GM23338 (cell line): ENCODE measurements at regions not wholly inside any gene's neighbourhood (a gene's known extent, or its start where the extent isn't known, plus 50 kb on each side); places are given as distances from the start of the nearest gene placed in this dataset.

Source experiments
- CREB1 ChIP-seq: fragments of 250-450 bp; sonication (Bioruptor Pico); IDR thresholded peaks from 2 replicates; pipeline ENCODE4 v1.5.0; 2020; ENCODE audit warnings: low read depth, mild to moderate bottlenecking, moderate library complexity
- EZH2 ChIP-seq: fragments of 200-600 bp; sonication (generic); IDR thresholded peaks from one replicate; pipeline ENCODE4 v1.8.0; 2017; ENCODE audit warnings: antibody characterized with exemption, mild to moderate bottlenecking, low read depth; ENCODE audit not compliant: unreplicated experiment
- EZH2phosphoT487 ChIP-seq: fragments of 200-600 bp; sonication (generic); IDR thresholded peaks from one replicate; pipeline ENCODE4 v1.8.1; 2018; ENCODE audit warnings: antibody characterized with exemption; ENCODE audit not compliant: unreplicated experiment
- JUNB ChIP-seq: IDR thresholded peaks from one replicate; pipeline ENCODE4 v1.6.1; 2016; ENCODE audit warnings: antibody characterized with exemption; ENCODE audit not compliant: unreplicated experiment
- NANOG ChIP-seq: IDR thresholded peaks from 2 replicates; pipeline ENCODE4 v1.6.1; 2016; ENCODE audit warnings: antibody characterized with exemption, borderline replicate concordance
- POLR2AphosphoS5 ChIP-seq: IDR thresholded peaks from 2 replicates; pipeline ENCODE4 v1.6.1; 2016; ENCODE audit warnings: antibody characterized with exemption, low read depth
- STAT1 ChIP-seq: IDR thresholded peaks from one replicate; pipeline ENCODE4 v1.6.1; 2016; ENCODE audit warnings: antibody characterized with exemption; ENCODE audit not compliant: unreplicated experiment
- ZNF114 ChIP-seq: fragments of 250-450 bp; sonication (Bioruptor Pico); IDR thresholded peaks from 2 replicates; pipeline ENCODE4 v1.5.0; 2020; ENCODE audit warnings: mild to moderate bottlenecking, moderate library complexity
- ZNF331 ChIP-seq: fragments of 250-450 bp; sonication (Bioruptor Pico); IDR thresholded peaks from 2 replicates; pipeline ENCODE4 v1.5.0; 2020; ENCODE audit warnings: low read depth, mild to moderate bottlenecking, moderate library complexity
- TF ChIP-seq, protein P1 (sequence below), 2 experiments: fragments of 200-600 bp in 1 of 2; sonication (generic) in 1 of 2; conservative IDR thresholded peaks; 2 replicates each; pipeline versions ENCODE4 v1.5.1 to v1.6.1; 2016 to 2017; ENCODE audit warnings: antibody characterized with exemption in 2 of 2, low read depth in 2 of 2, mild to moderate bottlenecking in 2 of 2, moderate library complexity in 1 of 2
- TF ChIP-seq, protein P2 (sequence below): IDR thresholded peaks from one replicate; pipeline ENCODE4 v1.6.1; 2018; ENCODE audit warnings: antibody characterized with exemption; ENCODE audit not compliant: unreplicated experiment
- TF ChIP-seq, protein P3 (sequence below): IDR thresholded peaks from 2 replicates; pipeline ENCODE4 v1.6.1; 2016; ENCODE audit warnings: antibody characterized with exemption

DNA sequence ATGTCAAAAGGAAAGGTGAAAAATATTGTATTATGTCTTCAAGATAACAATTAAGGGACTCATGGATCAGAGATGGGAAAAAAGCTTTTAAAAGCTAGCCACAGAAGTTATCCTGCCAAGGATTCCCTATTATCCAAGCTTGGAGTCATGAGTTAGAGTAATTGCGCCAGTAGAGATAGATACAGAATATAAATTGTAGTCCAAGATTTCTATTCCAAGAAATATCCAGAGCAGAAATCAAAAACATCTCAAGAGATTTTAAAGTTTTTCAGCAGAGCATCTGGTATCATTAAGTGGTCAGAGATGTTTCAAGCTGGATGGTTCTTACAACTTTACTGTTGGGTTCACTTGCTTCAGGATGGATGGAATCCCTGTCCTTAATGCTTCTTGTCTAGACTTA lies 186.7 kb downstream of the PCDH18 start:
- TF ChIP-seq, protein P1, sequence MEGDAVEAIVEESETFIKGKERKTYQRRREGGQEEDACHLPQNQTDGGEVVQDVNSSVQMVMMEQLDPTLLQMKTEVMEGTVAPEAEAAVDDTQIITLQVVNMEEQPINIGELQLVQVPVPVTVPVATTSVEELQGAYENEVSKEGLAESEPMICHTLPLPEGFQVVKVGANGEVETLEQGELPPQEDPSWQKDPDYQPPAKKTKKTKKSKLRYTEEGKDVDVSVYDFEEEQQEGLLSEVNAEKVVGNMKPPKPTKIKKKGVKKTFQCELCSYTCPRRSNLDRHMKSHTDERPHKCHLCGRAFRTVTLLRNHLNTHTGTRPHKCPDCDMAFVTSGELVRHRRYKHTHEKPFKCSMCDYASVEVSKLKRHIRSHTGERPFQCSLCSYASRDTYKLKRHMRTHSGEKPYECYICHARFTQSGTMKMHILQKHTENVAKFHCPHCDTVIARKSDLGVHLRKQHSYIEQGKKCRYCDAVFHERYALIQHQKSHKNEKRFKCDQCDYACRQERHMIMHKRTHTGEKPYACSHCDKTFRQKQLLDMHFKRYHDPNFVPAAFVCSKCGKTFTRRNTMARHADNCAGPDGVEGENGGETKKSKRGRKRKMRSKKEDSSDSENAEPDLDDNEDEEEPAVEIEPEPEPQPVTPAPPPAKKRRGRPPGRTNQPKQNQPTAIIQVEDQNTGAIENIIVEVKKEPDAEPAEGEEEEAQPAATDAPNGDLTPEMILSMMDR (conservative IDR thresholded peaks at IDR 0.05; ENCODE audit: low read depth in 2 of 2) = no peak
- no peak for TF ChIP-seq EZH2phosphoT487
- TF ChIP-seq EZH2 = no peak
- no peak for TF ChIP-seq POLR2AphosphoS5
- TF ChIP-seq, protein P2, sequence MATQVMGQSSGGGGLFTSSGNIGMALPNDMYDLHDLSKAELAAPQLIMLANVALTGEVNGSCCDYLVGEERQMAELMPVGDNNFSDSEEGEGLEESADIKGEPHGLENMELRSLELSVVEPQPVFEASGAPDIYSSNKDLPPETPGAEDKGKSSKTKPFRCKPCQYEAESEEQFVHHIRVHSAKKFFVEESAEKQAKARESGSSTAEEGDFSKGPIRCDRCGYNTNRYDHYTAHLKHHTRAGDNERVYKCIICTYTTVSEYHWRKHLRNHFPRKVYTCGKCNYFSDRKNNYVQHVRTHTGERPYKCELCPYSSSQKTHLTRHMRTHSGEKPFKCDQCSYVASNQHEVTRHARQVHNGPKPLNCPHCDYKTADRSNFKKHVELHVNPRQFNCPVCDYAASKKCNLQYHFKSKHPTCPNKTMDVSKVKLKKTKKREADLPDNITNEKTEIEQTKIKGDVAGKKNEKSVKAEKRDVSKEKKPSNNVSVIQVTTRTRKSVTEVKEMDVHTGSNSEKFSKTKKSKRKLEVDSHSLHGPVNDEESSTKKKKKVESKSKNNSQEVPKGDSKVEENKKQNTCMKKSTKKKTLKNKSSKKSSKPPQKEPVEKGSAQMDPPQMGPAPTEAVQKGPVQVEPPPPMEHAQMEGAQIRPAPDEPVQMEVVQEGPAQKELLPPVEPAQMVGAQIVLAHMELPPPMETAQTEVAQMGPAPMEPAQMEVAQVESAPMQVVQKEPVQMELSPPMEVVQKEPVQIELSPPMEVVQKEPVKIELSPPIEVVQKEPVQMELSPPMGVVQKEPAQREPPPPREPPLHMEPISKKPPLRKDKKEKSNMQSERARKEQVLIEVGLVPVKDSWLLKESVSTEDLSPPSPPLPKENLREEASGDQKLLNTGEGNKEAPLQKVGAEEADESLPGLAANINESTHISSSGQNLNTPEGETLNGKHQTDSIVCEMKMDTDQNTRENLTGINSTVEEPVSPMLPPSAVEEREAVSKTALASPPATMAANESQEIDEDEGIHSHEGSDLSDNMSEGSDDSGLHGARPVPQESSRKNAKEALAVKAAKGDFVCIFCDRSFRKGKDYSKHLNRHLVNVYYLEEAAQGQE = no peak
- no peak for TF ChIP-seq STAT1
- TF ChIP-seq, protein P3, sequence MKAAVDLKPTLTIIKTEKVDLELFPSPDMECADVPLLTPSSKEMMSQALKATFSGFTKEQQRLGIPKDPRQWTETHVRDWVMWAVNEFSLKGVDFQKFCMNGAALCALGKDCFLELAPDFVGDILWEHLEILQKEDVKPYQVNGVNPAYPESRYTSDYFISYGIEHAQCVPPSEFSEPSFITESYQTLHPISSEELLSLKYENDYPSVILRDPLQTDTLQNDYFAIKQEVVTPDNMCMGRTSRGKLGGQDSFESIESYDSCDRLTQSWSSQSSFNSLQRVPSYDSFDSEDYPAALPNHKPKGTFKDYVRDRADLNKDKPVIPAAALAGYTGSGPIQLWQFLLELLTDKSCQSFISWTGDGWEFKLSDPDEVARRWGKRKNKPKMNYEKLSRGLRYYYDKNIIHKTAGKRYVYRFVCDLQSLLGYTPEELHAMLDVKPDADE = no peak
- no peak for TF ChIP-seq CREB1 (CRISPR knock-in tag)
- no peak for TF ChIP-seq ZNF114 (CRISPR knock-in tag)
- no peak for TF ChIP-seq JUNB
- no peak for TF ChIP-seq NANOG
- TF ChIP-seq ZNF331 (CRISPR knock-in tag) = no peak
